Ramos (cell line): ENCODE measurements at regions not wholly inside any gene's neighbourhood (a gene's known extent, or its start where the extent isn't known, plus 50 kb on each side); places are given as distances from the start of the nearest gene placed in this dataset.
"Not testable (repeated sequence)": the region's sequence is repeated elsewhere in the genome, so short reads cannot be mapped to it uniquely, and the experiment has no call there.

Experiments
- in situ Hi-C: fragments of 300-500 bp; cut with MboI; formaldehyde crosslinking; loops from one replicate; pipeline ENCODE4 v1.14.3; 2022; ENCODE audit warnings: low sequenced_read_pairs; ENCODE audit not compliant: unreplicated experiment

DNA sequence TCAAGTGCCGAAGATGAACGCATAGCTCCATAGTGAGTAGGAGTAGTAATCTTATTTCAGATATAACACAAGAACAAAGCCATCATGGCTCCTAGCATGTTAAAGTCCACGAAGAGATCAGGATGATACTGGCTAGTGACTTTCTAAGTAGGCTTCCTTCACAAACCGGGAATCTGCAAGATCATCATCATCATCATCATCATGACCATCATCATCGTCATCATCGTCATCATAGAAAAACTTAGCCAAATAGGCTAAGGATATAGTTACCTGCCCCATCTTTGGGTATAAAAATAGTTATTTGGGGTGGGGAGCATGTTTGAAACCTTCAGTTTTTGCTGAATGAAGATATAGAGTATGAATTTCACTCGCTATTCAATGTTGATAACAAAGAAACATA lies 57.9 kb downstream of the PYDC2 start:
- in situ Hi-C loops, result no loop called here

DNA sequence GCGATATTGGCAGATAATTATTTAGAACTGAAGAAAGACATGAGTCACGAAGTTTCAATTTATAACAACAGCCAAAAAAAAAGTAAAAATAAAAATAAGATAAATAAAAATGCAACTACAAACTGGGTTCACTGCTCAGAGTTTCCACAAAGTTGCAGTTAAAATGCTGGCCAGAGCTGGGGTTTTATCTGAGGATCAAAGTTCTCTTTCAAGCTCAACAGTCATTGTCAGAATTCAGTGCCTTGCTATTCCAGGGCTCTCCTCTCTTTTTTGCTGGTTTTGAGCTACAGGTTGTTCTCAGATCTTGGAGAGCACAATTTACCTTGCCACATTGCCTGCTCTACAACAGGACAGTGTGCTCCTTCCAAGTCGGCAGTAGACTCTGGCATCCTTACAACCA lies 60.1 kb downstream of the PYDC2 start:
- in situ Hi-C loops, result no loop called here

DNA sequence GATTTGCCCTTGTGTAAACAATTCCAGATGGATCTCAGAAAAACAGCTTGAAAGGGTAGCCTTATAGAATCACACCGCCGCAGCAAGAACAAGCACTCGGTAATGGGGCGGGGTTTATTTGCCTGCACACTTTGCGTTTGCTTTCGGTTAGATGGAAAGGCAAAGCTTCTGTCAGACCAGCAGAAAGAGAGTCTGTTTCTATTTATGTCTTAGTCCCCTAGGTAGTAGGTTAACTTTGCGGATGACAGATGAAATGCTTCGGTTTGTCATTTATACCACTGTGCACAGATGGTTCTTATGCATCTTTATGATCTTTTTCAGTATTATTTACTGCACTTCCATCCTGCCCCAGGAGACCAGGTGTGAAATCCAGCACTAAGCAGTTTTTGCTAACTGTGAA lies 62.2 kb downstream of the PYDC2 start:
- in situ Hi-C loops, result no loop called here

DNA sequence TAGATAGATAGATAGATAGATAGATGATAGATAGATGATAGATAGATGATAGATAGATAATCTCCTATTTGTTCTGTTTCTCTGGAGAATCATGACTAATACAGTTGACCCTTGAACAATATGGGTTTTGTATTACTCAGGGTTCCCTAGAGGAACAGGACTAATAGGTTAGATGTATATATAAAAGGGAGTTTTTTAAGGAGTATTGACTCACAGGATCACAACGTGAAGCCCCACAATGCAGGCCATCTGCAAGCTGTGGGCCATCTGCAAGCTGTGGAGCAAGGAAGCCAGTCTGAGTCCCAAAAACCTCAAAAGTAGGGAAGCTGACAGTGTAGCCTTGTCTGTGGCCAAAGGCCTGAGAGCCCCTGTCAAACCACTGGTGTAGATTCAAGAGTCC lies 67.6 kb downstream of the PYDC2 start:
- in situ Hi-C loops, result no loop called here

DNA sequence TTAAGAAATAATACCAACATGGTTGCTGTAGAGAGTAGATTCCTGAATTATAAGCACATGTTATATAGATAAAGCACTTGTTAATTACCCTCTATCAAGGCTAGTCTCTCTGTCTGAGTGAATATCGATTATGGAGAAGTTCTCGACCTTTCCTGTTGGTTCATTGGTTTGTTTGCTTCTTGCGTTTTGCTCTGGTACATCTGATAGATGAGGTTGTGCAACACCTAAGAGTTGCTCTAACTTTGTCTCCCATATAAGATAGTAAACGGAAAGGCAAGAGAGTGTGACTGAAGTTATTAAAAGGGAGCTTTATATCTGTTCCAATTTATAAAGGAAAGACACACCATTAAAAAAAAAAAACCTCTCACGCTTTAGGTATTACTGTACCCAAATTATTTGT lies 69.0 kb downstream of the PYDC2 start:
- in situ Hi-C loops, result no loop called here

DNA sequence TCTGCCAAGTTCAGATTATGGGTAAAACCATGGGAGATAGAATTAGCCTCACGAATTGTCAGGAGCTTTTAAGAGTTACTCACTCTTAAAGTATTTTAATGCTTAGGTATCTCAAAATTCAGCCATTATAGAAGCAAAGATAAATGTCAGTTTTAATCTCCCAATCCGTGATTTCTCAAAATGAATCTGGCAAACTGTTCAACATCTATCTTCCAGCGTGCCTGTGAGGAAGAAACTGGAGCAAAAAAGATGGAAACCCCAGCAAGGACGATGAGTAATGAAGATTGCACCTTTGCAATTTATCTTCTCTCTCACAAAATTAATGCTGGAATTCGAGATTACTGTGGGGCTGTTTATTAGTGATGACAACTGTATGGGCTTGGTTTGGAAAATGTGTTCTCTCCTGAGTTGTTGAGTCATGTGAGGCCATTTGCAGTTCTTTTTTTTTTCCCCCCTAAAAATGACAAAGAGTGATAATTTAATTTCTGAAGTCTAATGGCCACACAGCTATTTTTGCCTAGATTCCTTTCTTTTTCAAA lies 70.5 kb downstream of the PYDC2 start:
- in situ Hi-C loops, result no loop called here

DNA sequence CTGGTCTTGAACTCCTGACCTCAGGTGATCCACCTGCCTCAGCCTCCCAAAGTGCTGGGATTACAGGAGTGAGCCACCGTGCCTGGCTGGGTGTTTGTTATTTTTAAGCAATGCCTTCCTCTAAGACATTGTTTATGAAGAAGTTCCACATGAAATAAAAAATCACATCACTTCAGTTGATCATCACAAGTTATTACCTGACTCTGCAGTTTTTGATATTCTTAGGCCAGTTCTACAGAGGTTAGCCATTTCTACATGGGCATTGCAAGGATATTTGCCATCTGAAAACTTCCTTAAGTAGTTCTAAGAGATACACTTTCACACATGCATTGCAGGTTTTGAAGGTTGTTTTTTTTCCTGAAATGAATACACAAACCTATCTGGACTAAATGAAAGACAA lies 82.1 kb downstream of the PYDC2 start:
- in situ Hi-C loops, result no loop called here

DNA sequence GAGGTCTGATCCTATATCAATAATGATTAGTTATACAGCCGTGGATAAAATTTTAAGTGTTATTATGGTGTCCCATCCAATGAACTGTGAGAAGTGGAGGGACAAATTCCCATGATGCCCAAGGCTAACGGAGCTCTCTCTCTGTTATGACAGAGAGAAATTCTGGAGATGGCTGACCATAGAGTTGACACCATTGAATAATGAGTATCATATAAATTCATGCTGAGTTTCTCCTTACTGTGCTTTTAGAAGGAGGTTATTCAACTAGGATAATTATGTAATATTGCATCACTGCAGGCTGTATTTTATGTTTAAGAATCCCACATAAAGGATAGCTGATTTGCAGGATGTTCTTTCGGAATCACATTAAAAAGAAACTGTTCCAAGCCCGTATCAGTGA lies 82.9 kb downstream of the PYDC2 start:
- in situ Hi-C loops, result no loop called here

DNA sequence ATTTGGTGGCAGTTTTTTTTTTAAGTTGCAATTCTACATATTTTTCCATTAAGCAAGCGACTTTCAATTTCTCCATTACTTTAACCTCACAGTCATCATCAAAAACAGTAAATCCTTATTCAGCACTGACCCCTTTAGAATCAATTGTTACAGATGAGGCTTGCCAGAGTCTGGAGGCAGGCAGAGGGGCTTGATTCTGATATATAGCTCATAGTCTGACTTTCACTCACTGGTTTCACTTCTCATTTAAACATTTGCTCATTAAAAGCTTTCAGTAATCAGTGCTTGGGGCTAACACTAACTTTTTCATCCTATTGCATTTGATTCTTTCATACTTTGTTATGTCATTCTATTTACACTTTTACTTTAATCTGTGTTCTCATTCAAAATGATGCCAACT lies 88.4 kb downstream of the PYDC2 start:
- in situ Hi-C loops, result no loop called here

DNA sequence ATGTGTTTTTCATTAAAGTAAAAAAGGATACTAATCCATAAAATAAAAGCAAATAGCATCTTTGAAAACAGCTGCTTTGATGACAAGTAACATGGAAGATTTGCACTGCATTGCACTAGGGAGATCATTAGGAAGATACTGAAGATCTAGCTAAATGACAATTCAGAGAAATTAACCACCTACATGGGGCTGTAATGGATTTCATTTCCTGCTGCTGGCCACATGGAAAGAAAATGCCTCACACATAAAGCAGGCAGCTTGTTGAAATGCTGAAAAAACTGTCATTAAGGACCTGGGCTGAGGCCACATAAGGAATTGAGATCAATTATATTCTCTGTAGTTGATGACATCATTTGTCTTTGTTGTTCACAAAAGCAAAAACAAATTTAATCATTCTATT lies 94.1 kb downstream of the PYDC2 start:
- in situ Hi-C loops, result no loop called here

DNA sequence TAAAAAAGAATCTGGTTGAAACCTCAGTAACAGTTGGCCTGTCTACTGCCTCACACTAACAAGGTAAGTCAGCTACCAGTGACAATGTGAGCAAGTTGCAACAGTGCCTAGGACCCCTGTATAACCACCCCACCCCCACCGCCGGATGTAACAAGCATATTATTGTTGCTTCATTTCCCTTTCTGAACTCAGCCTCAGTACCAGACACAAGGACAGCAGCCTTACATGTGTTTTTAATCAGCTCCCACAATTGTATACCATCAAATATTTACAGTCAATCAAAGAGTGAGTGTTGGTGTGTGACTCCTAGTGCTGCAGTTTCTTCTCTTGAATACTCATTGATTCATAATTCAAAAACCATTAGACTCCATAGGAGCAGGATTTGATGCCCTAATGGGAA lies 96.4 kb downstream of the PYDC2 start:
- in situ Hi-C loops, result no loop called here

DNA sequence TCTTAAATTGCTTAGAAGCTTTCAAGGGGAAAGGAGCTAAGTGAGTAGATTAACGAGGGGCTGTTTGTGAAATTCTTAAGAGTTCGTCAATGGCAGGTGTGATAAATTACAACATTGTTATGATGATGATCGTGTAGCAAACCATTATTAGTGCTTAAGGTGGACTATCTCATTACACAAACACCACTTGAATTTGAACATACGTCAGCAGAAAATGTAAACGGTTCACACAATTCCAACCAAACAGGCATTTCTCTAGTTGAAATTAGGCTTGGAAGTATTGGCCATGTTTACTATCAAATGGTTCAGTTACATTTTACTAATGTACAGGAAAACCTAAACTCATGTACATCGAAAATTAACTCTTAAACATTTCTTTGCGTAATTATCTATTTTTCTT lies 102.8 kb downstream of the PYDC2 start:
- in situ Hi-C loops, result no loop called here

DNA sequence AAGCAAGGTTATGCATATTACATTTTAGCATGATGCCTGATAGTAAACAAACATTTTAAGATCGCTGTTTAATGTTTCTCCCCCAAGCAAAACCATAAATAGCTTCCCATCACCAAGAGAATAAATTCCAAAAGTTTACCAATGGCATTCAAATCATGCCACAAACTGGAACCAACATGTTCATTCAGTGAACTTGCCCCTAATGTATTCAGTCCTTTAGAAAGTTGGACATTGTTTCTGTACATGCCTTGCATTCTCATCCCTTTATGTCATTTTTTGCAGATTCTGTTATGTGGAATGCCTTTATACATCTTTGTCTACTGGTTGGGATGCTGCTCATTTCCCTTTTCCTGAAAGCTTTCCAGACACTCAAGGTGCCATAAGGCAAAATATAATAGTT lies 105.5 kb downstream of the PYDC2 start:
- in situ Hi-C loops, result no loop called here

DNA sequence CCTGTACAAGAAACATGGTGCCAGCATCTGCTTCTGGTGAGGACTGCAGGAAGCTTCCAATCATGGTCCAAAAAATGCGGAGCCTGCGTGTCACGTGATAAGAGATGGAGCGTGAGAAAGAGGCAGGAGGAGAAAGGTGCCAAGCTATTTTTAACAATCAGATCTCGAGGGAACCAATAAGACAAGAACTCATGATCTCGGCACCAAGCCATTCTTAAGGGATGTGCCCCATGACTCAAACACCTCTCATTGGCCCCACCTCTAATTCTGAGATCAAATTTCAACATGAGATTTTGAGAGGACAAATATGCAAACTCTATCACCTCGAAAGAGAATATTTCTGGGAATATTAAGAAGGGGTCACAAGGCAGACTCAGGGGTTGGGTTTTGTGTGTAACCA lies 107.2 kb downstream of the PYDC2 start:
- in situ Hi-C loops, result no loop called here

DNA sequence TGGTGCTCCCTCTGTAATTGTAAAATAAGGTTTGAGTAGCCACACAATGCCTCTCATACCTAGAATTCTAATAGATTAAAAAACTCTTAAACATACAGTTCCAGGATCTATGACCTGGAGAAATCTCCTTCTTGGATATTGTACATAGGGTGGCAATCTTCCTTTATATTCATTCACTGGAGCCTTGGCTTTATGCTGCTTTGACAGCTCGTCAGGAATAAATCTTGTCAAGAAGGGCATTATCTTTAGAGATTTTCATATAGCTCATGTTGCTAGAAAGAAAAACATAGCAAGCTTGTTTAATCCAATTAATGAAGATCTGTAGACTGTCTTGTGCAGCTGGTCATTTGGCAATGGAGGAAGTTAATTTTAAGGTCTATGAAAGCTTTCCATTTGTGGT lies 131.1 kb downstream of the PYDC2 start:
- in situ Hi-C loops, result no loop called here

DNA sequence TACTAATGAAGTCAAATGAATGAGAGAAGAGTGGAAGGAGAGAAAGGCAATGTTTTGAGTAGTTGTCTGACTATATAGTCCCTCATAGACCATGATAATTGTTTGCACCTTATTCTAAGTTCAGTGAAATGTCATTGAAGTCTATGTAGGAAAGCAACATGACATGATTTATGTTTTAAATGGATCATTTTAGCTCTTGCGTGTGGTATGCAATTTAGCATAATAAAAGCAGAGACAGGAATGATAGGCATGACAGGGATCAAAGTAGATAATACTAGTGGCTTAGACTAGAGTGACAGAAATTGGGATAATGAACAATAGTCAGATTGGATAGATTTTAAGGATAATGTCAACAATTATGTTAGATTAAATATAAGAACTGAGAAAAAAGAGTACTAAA lies 132.5 kb downstream of the PYDC2 start:
- in situ Hi-C loops, result no loop called here

DNA sequence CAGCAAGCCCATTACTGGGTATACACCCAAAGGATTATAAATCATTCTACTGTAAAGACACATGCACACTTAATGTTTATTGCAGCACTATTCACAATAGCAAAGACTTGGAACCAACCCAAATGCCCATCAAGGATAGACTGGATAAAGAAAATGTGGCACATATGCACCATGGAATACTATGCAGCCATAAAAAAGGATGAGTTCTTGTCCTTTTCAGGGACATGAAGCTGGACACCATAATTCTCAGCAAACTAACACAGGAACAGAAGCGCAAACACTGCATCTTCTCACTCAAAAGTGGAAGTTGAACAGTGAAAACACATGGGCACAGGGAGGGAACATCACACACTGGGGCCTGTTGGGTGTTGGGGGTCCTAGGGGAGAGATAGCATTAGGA lies 154.5 kb downstream of the PYDC2 start:
- in situ Hi-C loops, result not testable (repeated sequence)

DNA sequence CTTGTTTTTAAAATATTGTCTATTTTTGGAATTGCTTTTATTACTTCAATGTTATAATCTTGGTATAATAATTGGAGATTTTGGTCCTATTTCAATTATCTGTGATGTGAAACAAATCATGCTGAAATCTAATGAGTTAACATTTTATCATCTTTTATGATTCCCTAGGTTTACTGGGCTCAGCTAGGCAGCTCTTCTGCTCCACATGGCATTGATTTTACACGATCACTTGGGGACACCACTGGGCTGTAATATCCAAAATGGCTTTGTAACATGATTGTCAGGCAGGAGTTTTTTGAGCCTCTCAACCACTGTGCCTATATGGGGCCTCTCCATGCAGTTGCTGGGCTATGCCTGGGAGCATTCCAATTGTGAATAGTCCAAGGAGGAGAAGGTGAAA lies 163.3 kb downstream of the PYDC2 start:
- in situ Hi-C loops, result no loop called here

DNA sequence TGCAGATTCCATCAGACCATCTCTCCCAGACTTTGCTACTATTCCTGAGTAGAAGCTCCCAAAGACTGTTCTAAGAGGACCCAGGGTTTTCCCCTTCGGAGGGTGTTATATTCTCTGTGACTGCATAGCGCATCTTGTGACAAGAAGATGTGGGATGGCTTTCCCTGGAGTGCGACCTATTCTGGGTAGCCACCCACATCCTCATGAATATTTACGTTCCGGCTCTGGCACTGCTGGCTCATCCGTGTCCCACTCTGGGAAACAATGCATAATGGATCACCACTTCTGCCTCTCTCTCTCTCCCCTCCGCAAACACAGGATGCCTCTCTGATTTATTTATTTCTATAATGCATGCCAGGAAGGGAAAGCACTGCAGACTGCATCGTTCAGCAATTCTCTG lies 166.1 kb downstream of the PYDC2 start:
- in situ Hi-C loops, result no loop called here

DNA sequence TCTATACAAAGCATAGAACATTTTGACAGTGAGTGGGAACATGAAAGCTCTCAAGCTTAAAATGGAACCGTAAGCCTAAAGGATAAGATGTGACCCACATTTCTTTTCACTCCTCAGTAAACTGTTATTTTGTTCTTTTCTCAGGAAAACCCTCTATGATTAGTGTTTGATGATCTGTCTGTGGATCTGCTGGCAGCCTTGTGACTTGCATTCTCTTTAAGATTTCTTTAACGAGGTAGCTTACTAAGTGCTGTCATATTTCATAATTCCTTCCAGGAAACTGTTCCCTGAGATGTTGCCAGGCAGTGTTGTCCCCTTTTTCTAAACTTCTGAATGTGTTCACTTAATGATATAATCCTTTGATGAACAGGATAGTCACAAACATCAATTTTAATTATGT lies 167.6 kb downstream of the PYDC2 start:
- in situ Hi-C loops, result no loop called here

DNA sequence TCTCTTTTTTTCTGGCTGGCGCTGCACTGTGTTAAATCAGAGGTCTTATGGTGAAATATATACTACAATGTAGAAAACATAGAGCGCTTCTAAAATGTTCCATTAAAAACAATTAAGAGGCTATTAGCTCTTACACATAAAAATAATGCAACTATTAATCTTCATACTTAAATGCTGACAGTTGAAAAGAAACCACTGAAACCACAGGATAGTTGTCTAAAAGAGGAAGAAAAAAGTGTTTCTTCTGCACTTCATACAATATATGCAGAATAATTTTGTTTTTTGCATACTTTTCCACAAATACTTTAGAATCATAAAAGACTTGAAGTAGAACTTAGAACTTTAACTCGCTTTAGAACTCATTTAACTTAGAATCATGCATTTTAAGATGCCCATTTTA lies 170.5 kb downstream of the PYDC2 start:
- in situ Hi-C loops, result no loop called here

DNA sequence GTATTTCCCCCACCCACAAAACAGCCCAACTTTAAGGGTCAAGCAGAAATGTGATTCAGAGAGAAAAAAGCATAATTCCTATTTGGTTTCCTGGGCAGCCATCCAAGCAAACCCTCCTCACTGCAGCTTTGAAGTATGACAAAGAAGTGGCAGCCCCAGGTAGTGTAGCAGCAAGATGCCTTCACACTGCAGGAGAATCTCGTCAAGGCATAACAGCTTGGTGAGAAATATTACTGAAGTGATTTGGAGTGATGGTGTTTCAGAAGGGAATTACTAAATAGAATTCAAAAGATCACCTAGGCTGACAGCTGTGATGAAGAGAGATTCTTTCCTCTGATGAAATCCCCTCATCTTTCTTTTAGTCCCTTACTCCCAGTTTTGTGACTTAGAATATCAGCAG lies 173.9 kb downstream of the PYDC2 start:
- in situ Hi-C loops, result no loop called here

DNA sequence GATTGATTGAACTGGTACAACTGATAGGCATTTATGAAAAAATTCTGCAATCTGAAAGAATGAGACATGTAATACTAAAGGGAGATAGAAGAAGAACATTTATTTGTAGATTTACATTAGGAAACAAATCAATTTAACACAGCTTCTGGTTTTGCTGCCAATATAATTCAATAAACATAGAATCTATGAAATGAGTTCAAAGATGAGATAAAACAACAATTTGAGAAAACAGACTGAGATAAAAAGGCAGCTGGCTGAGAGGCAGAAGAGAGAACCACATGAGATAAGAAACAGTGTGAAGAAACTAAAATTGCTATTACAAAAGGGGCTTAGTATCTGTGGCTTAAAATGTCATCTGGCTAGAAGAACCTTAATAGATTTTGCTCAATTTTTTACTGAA lies 176.6 kb downstream of the PYDC2 start:
- in situ Hi-C loops, result no loop called here
